ENCODE measurements at regions not wholly inside any gene's neighbourhood (a gene's known extent, or its start where the extent isn't known, plus 50 kb on each side); places are given as distances from the start of the nearest gene placed in this dataset.

- H3K4me1 Mint-ChIP-seq (ENCODE audit: low read depth): no peaks in the 10 kb centered on the region
- no peaks in the 10 kb centered on the region for H3K36me3 Mint-ChIP-seq (ENCODE audit: low read depth)
- no peak overlapping the region for H3K27ac Mint-ChIP-seq
- DNase-seq (ENCODE audit: low spot score): no peak
- H3K9me3 Mint-ChIP-seq: no peaks in the 10 kb centered on the region
- H3K27me3 Mint-ChIP-seq (ENCODE audit: low read depth): no peaks in the 10 kb centered on the region
- intact Hi-C loops (cut with micrococcal nuclease): no loop called here
- H3K4me3 Mint-ChIP-seq (ENCODE audit: low read depth): no peak overlapping the region
Observed at GRCh38 chr20:12764053-12764452, 244.7 kb upstream of the SPTLC3 start.

DNA sequence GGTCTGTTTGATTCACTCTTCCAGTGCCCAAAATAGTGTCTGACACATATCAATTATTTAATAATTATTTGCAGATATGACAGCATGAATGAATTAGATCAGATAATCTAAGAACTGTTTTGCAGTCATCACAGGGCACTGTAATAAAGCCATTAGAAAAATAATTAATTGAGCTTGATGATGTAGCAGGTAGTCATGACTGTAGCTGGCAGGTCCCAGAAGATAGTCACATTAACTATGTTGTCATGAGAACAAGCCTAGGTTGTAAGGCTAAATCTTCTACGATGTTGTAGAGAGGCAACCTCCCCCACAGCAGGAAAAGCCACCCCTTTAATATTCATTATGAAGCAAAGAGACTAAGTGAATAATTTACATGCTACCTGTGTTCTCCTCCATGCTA lies 243.9 kb upstream of the SPTLC3 start:
- no peaks in the 10 kb centered on the region for H3K4me1 Mint-ChIP-seq (ENCODE audit: low read depth)
- no peaks in the 10 kb centered on the region for H3K27me3 Mint-ChIP-seq (ENCODE audit: low read depth)

GRCh38 chr20:12773936-12774335 lies 234.8 kb upstream of the SPTLC3 start:
- no peaks in the 10 kb centered on the region for H3K36me3 Mint-ChIP-seq (ENCODE audit: low read depth)
- intact Hi-C loops (cut with micrococcal nuclease): no loop called here
- H3K4me1 Mint-ChIP-seq (ENCODE audit: low read depth): no peaks in the 10 kb centered on the region
- no peak for DNase-seq (ENCODE audit: low spot score)
- H3K27ac Mint-ChIP-seq: no peak overlapping the region
- no peak overlapping the region for H3K4me3 Mint-ChIP-seq (ENCODE audit: low read depth)
- no peaks in the 10 kb centered on the region for H3K27me3 Mint-ChIP-seq (ENCODE audit: low read depth)
- H3K9me3 Mint-ChIP-seq: no peaks in the 10 kb centered on the region

More for the DNA sequence above, 243.9 kb upstream of the SPTLC3 start:
- Mint-ChIP-seq H3K27ac (no peak overlapping the region), H3K9me3 (no peaks in the 10 kb centered on the region), H3K36me3 (ENCODE audit: low read depth) (no peaks in the 10 kb centered on the region), H3K4me3 (ENCODE audit: low read depth) (no peak overlapping the region)
- intact Hi-C loops (cut with micrococcal nuclease): no loop called here
- no peak for DNase-seq (ENCODE audit: low spot score)

GRCh38 chr20:12775041-12775440 lies 233.7 kb upstream of the SPTLC3 start:
- Mint-ChIP-seq H3K4me3 (ENCODE audit: low read depth) (no peak overlapping the region), H3K27ac (no peak overlapping the region), H3K9me3 (no peaks in the 10 kb centered on the region), H3K4me1 (ENCODE audit: low read depth) (no peaks in the 10 kb centered on the region), H3K36me3 (ENCODE audit: low read depth) (no peaks in the 10 kb centered on the region), H3K27me3 (ENCODE audit: low read depth) (no peaks in the 10 kb centered on the region)
- DNase-seq (ENCODE audit: low spot score): no peak
- intact Hi-C loops (cut with micrococcal nuclease): no loop called here

DNA sequence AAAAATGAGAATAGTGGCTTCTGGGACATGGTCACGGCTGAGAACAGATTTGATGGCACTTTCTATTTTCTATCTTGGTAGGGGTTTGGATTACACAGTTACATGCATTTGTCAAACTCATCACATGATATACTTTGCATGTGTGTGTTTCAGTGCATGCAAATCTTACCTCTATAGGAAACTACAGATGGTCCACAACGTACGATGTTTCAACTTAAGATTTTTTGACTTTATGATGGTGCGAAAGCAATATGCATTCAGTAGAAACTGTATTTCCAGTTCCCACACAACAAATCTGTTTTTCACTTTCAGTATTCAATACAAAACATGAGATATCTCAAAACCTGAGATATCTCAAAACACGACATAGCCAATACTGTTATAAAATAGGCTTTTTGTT lies 231.8 kb upstream of the SPTLC3 start:
- Mint-ChIP-seq H3K9me3 (no peaks in the 10 kb centered on the region), H3K27ac (no peak overlapping the region), H3K36me3 (ENCODE audit: low read depth) (no peaks in the 10 kb centered on the region), H3K27me3 (ENCODE audit: low read depth) (no peaks in the 10 kb centered on the region), H3K4me1 (ENCODE audit: low read depth) (no peaks in the 10 kb centered on the region), H3K4me3 (ENCODE audit: low read depth) (no peak overlapping the region)
- DNase-seq (ENCODE audit: low spot score): no peak
- intact Hi-C loops (cut with micrococcal nuclease): no loop called here

GRCh38 chr20:12786276-12786675 lies 222.5 kb upstream of the SPTLC3 start:
- DNase-seq (ENCODE audit: low spot score): no peak
- H3K9me3 Mint-ChIP-seq: no peaks in the 10 kb centered on the region
- no peaks in the 10 kb centered on the region for H3K4me1 Mint-ChIP-seq (ENCODE audit: low read depth)
- intact Hi-C loops (cut with micrococcal nuclease): no loop called here
- H3K27ac Mint-ChIP-seq: no peak overlapping the region
- no peaks in the 10 kb centered on the region for H3K27me3 Mint-ChIP-seq (ENCODE audit: low read depth)
- no peak overlapping the region for H3K4me3 Mint-ChIP-seq (ENCODE audit: low read depth)
- no peaks in the 10 kb centered on the region for H3K36me3 Mint-ChIP-seq (ENCODE audit: low read depth)

DNA sequence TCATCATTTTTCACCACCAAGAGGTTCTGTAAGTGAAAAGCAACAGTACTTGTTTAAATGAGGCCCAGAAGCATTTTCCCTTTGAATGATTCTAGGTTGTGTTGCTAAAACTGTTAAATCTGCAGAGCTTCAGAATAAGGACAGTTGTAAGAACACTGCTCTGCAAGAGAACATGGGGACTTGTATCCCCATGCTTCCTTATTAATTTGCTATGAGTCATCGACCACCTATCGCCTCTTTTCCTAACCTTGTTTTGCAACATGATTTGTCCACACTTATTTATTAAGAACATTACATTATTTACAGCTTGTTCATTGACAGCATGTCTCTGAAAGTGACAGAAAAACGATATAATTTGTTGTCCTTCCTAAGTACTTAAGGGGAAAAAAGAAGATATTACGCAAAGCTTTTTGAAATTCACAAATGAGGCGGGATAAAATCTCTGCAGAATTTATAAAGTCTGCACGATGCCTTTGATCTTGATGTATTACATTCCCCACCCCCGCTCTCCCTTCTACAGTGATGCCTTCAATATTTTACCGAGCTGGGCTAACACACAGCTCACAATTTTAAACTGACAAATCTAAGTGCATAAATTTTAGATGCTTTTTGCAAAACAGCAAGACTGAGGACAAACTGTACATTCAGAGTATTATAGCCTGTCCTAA lies 220.0 kb upstream of the SPTLC3 start:
- intact Hi-C loops (cut with micrococcal nuclease): no loop called here
- H3K36me3 Mint-ChIP-seq (ENCODE audit: low read depth): no peaks in the 10 kb centered on the region
- no peaks in the 10 kb centered on the region for H3K4me1 Mint-ChIP-seq (ENCODE audit: low read depth)
- no peaks in the 10 kb centered on the region for H3K9me3 Mint-ChIP-seq
- no peaks in the 10 kb centered on the region for H3K27me3 Mint-ChIP-seq (ENCODE audit: low read depth)
- DNase-seq (ENCODE audit: low spot score): no peak
- H3K4me3 Mint-ChIP-seq (ENCODE audit: low read depth): no peak overlapping the region
- no peak overlapping the region for H3K27ac Mint-ChIP-seq

- Mint-ChIP-seq H3K4me3 (ENCODE audit: low read depth) (no peak overlapping the region), H3K9me3 (no peaks in the 10 kb centered on the region), H3K27ac (no peak overlapping the region), H3K27me3 (ENCODE audit: low read depth) (no peaks in the 10 kb centered on the region), H3K4me1 (ENCODE audit: low read depth) (no peaks in the 10 kb centered on the region), H3K36me3 (ENCODE audit: low read depth) (no peaks in the 10 kb centered on the region)
- no peak for DNase-seq (ENCODE audit: low spot score)
- intact Hi-C loops (cut with micrococcal nuclease): no loop called here
Observed at GRCh38 chr20:12790859-12791258, 217.9 kb upstream of the SPTLC3 start.

GRCh38 chr20:12798286-12798685 lies 210.5 kb upstream of the SPTLC3 start:
- no peaks in the 10 kb centered on the region for H3K27me3 Mint-ChIP-seq (ENCODE audit: low read depth)
- no peaks in the 10 kb centered on the region for H3K36me3 Mint-ChIP-seq (ENCODE audit: low read depth)
- H3K27ac Mint-ChIP-seq: no peak overlapping the region
- H3K4me1 Mint-ChIP-seq (ENCODE audit: low read depth): no peaks in the 10 kb centered on the region
- DNase-seq (ENCODE audit: low spot score): no peak
- H3K4me3 Mint-ChIP-seq (ENCODE audit: low read depth): no peak overlapping the region
- peaks cover 3% of the 10 kb centered on the region for H3K9me3 Mint-ChIP-seq
- intact Hi-C loops (cut with micrococcal nuclease): no loop called here

DNA sequence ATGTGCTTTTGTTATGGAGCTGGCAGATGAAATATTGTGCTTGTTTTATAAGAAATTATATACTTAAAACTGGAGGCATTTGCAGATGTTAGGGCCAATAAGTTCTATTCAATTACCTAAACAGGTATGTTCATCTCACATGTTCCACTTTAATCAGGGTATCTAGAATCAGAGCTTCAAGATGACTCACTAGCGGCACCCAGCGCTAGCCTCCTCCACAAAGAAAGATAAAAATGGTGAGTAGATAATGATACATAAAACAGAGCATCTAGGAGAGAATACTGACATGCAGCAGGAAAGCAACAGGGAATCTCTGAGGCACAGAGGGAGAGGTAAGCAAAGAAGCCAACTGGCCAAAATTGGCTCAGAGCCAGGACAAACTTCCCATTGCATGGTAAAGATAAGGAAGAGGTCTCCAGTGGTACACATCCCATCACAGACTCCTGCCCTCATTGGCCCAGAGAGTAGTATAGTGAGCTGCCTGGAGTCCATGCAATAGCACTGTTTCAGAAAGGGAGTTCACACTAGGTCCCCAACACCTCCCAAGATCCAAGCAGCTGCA lies 200.7 kb upstream of the SPTLC3 start:
- Mint-ChIP-seq H3K4me3 (ENCODE audit: low read depth) (no peak overlapping the region), H3K27ac (no peak overlapping the region), H3K36me3 (ENCODE audit: low read depth) (no peaks in the 10 kb centered on the region), H3K9me3 (peaks cover 38% of the 10 kb centered on the region), H3K4me1 (ENCODE audit: low read depth) (no peaks in the 10 kb centered on the region), H3K27me3 (ENCODE audit: low read depth) (no peaks in the 10 kb centered on the region)
- intact Hi-C loops (cut with micrococcal nuclease): no loop called here
- DNase-seq (ENCODE audit: low spot score): no peak

DNA sequence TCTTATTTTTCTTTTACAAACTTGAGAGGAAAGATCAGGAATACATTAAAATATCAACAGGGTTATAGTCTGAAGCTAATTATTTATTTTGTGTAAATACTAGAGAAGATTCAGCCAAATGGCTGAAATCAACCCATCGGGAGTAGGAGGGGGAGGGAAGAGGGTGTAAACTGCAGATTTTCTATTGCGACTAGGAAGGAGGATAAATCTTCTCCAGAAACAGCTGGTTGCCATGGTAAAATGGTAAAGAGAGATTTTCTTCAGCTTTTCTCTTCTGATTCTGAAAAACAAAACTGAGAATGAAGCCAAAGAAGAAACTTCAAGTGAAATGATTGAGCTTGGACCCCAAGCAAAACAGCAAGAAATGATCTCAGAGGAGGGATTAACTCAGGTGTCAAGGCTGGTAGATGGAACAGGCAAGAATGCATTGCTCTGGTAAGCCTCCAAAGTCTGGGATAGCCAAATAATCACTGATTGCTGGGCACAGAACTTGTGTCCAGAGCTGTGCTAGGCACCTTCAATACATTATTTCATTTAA lies 193.5 kb upstream of the SPTLC3 start:
- intact Hi-C loops (cut with micrococcal nuclease): no loop called here
- H3K27me3 Mint-ChIP-seq (ENCODE audit: low read depth): no peaks in the 10 kb centered on the region
- H3K4me3 Mint-ChIP-seq (ENCODE audit: low read depth): no peak overlapping the region
- no peaks in the 10 kb centered on the region for H3K36me3 Mint-ChIP-seq (ENCODE audit: low read depth)
- no peak overlapping the region for H3K27ac Mint-ChIP-seq
- peaks cover 16% of the 10 kb centered on the region for H3K9me3 Mint-ChIP-seq
- no peaks in the 10 kb centered on the region for H3K4me1 Mint-ChIP-seq (ENCODE audit: low read depth)
- no peak for DNase-seq (ENCODE audit: low spot score)

DNA sequence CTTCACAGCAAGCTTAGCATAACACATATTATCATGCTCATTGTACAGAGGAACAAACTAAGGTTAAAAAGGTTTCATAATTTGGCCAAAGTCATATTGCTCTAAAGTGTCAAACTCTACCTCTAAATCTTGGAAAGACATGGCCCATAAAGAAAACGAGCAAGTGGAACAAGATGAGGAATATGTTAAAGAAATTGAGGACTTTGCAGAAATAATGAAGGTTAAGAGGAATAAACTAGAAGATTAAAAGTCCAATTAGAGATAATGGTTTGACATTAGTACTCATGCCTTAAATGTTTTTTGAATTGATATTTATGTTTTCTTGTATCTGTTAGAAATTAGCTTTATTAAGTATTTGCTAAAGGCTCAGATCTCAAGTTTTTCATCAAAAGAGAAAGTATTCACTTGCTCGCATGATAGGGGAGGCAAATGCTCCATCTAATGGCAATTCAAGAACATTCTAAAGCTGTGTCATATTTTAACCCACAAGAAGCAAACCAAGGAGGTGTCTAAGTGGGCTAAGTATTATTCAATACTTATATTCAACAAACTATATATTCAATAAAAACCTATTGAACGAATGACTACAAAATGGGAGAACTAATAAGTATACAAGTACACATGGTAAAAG lies 192.9 kb upstream of the SPTLC3 start:
- Mint-ChIP-seq H3K27ac (no peak overlapping the region), H3K36me3 (ENCODE audit: low read depth) (no peaks in the 10 kb centered on the region), H3K4me3 (ENCODE audit: low read depth) (no peak overlapping the region), H3K9me3 (peaks cover 10% of the 10 kb centered on the region), H3K27me3 (ENCODE audit: low read depth) (no peaks in the 10 kb centered on the region), H3K4me1 (ENCODE audit: low read depth) (no peaks in the 10 kb centered on the region)
- no peak for DNase-seq (ENCODE audit: low spot score)
- intact Hi-C loops (cut with micrococcal nuclease): no loop called here

GRCh38 chr20:12821249-12821648 lies 187.5 kb upstream of the SPTLC3 start:
- Mint-ChIP-seq H3K4me3 (ENCODE audit: low read depth) (no peak overlapping the region), H3K36me3 (ENCODE audit: low read depth) (no peaks in the 10 kb centered on the region), H3K9me3 (no peaks in the 10 kb centered on the region), H3K4me1 (ENCODE audit: low read depth) (no peaks in the 10 kb centered on the region), H3K27me3 (ENCODE audit: low read depth) (no peaks in the 10 kb centered on the region), H3K27ac (no peak overlapping the region)
- no peak for DNase-seq (ENCODE audit: low spot score)
- intact Hi-C loops (cut with micrococcal nuclease): no loop called here
